HEK293 (cell line): ENCODE measurements at regions not wholly inside any gene's neighbourhood (a gene's known extent, or its start where the extent isn't known, plus 50 kb on each side); places are given as distances from the start of the nearest gene placed in this dataset.

Experiments used
- CTCF ChIA-PET: fragments of 350-600 bp; formaldehyde crosslinking; extraction: SDS; loops from one replicate; lab custom pipeline; 2021; ENCODE audit warnings: antibody characterized with exemption; lab: Yijun Ruan, JAX
- POLR2A ChIA-PET: fragments of 300-600 bp; formaldehyde crosslinking; extraction: SDS; loops from one replicate; lab custom pipeline; 2020; ENCODE audit warnings: antibody characterized with exemption, inconsistent platforms; lab: Yijun Ruan, JAX
- H3K27ac ChIP-seq: fragments of 200-500 bp; sonication (Bioruptor generic); 2 replicates; pipeline ENCODE4 v1.5.1; 2014; ENCODE audit warnings: low read depth, low read length, control low read depth, inconsistent platforms; ENCODE audit errors: extremely low read depth
- H3K36me3 ChIP-seq, 2 experiments: fragments of 200-500 bp in 1 of 2; sonication (Bioruptor generic) in 1 of 2; 1 replicate in 1 of 2; 2 replicates in 1 of 2; pipeline ENCODE4 v1.5.1; 2014 to 2017; ENCODE audit warnings: inconsistent platforms in 2 of 2, low read length in 2 of 2; ENCODE audit not compliant: control insufficient read depth in 2 of 2, insufficient read depth in 1 of 2
- H3K4me1 ChIP-seq: fragments of 200-500 bp; sonication (Bioruptor generic); 2 replicates; pipeline ENCODE4 v1.5.1; 2014; ENCODE audit warnings: mild to moderate bottlenecking, low read length, inconsistent platforms; ENCODE audit not compliant: control insufficient read depth, insufficient read depth
- H3K4me3 ChIP-seq: 2 replicates; pipeline ENCODE4 v1.5.1; 2011; ENCODE audit warnings: low read depth, mild to moderate bottlenecking, control low read depth, low read length, moderate library complexity
- H3K9me3 ChIP-seq: fragments of 200-500 bp; sonication (Bioruptor generic); 2 replicates; pipeline ENCODE4 v1.5.1; 2014; ENCODE audit warnings: low read depth, low read length, inconsistent platforms; ENCODE audit not compliant: control insufficient read depth, insufficient read depth
- HIC1 ChIP-seq: fragments of 450-650 bp; formaldehyde crosslinking; IDR thresholded peaks from 2 replicates; pipeline ENCODE4 v1.5.1; 2016; ENCODE audit warnings: missing biosample characterization, missing genetic modification characterization
- SCRT1 ChIP-seq: fragments of 450-650 bp; formaldehyde crosslinking; IDR thresholded peaks from 2 replicates; pipeline ENCODE4 v1.5.1; 2016; ENCODE audit warnings: missing biosample characterization, missing genetic modification characterization, borderline replicate concordance
- SCRT2 ChIP-seq: fragments of 450-650 bp; formaldehyde crosslinking; IDR thresholded peaks from 2 replicates; pipeline ENCODE4 v1.5.1; 2016; ENCODE audit warnings: missing biosample characterization, missing genetic modification characterization
- ZBTB10 ChIP-seq: fragments of 450-650 bp; formaldehyde crosslinking; IDR thresholded peaks from 2 replicates; pipeline ENCODE4 v1.5.1; 2016; ENCODE audit warnings: missing biosample characterization, missing genetic modification characterization
- ZNF114 ChIP-seq: fragments of 450-650 bp; formaldehyde crosslinking; IDR thresholded peaks from 2 replicates; pipeline ENCODE4 v1.5.0; 2017; ENCODE audit warnings: missing biosample characterization, missing genetic modification characterization
- ZNF140 ChIP-seq: fragments of 450-650 bp; formaldehyde crosslinking; IDR thresholded peaks from 2 replicates; pipeline ENCODE4 v1.5.1; 2016; ENCODE audit warnings: missing biosample characterization, missing genetic modification characterization
- ZNF184 ChIP-seq: fragments of 450-650 bp; IDR thresholded peaks from 2 replicates; pipeline ENCODE4 v1.5.1; 2018; ENCODE audit warnings: missing biosample characterization, mild to moderate bottlenecking, missing genetic modification characterization
- ZNF19 ChIP-seq: fragments of 450-650 bp; formaldehyde crosslinking; IDR thresholded peaks from 2 replicates; pipeline ENCODE4; 2016; ENCODE audit warnings: missing biosample characterization, missing genetic modification characterization, low read depth
- ZNF292 ChIP-seq: fragments of 450-650 bp; formaldehyde crosslinking; IDR thresholded peaks from 2 replicates; pipeline ENCODE4 v1.5.1; 2016; ENCODE audit warnings: low read depth, missing biosample characterization, missing genetic modification characterization, borderline replicate concordance
- ZNF350 ChIP-seq: fragments of 450-650 bp; formaldehyde crosslinking; IDR thresholded peaks from 2 replicates; pipeline ENCODE4 v1.5.0; 2017; ENCODE audit warnings: missing biosample characterization, mild to moderate bottlenecking, missing genetic modification characterization
- ZNF366 ChIP-seq: fragments of 450-650 bp; formaldehyde crosslinking; conservative IDR thresholded peaks from 2 replicates; pipeline ENCODE4 v1.5.1; 2016; ENCODE audit warnings: missing biosample characterization, missing genetic modification characterization
- ZNF548 ChIP-seq: fragments of 450-650 bp; formaldehyde crosslinking; IDR thresholded peaks from 2 replicates; pipeline ENCODE4 v1.5.1; 2016; ENCODE audit warnings: missing biosample characterization, missing genetic modification characterization
- ZNF610 ChIP-seq: fragments of 450-650 bp; formaldehyde crosslinking; IDR thresholded peaks from 2 replicates; pipeline ENCODE4 v1.5.1; 2016; ENCODE audit warnings: missing biosample characterization, missing genetic modification characterization, borderline replicate concordance
- ZNF623 ChIP-seq: fragments of 450-650 bp; formaldehyde crosslinking; IDR thresholded peaks from 2 replicates; pipeline ENCODE4 v1.5.1; 2016; ENCODE audit warnings: missing biosample characterization, missing genetic modification characterization
- ZNF629 ChIP-seq: fragments of 450-650 bp; formaldehyde crosslinking; IDR thresholded peaks from 2 replicates; pipeline ENCODE4 v1.5.1; 2017; ENCODE audit warnings: missing biosample characterization, missing genetic modification characterization
- ZNF664 ChIP-seq: fragments of 450-650 bp; formaldehyde crosslinking; IDR thresholded peaks from 2 replicates; pipeline ENCODE4 v1.5.1; 2016; ENCODE audit warnings: missing biosample characterization, missing genetic modification characterization
- ZNF792 ChIP-seq: fragments of 450-650 bp; formaldehyde crosslinking; IDR thresholded peaks from 2 replicates; pipeline ENCODE4 v1.5.1; 2016; ENCODE audit warnings: missing biosample characterization, missing genetic modification characterization
- ZNF837 ChIP-seq: fragments of 450-650 bp; formaldehyde crosslinking; IDR thresholded peaks from 2 replicates; pipeline ENCODE4 v1.5.1; 2016; ENCODE audit warnings: missing biosample characterization, missing genetic modification characterization
- TF ChIP-seq, protein P1 (sequence below): fragments of 450-650 bp; formaldehyde crosslinking; IDR thresholded peaks from 2 replicates; pipeline ENCODE4 v1.5.1; 2016; ENCODE audit warnings: missing biosample characterization, missing genetic modification characterization

DNA sequence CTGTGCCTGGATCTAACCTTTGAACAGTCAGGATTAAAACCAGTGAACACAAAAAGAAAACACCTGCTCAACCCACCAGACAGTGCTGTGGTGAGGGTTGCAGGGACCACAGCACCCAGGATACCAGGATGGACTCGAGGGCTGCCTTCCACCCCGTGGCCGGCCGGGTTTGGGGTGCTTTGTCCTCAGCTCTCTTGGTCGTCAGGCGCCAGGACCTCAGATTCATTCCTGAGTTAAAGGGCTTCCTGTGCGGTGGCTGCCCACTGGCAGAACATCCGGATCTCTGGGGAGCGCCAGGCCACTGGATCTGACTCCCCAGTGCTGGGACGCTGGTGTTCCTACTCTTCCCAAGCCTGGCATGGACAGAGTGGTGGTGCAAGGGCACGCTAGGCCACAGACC, 239.8 kb downstream of the TFCP2L1 start:
- Histone ChIP-seq H3K4me3 (no peak overlapping the region), H3K27ac (no peak overlapping the region), H3K36me3 (no peaks in the 10 kb centered on the region), H3K4me1 (no peaks in the 10 kb centered on the region), H3K9me3 (no peaks in the 10 kb centered on the region)
- TF ChIP-seq ZNF184 (tag by site-specific recombination), result no peak
- TF ChIP-seq ZBTB10 (tag by site-specific recombination), result no peak
- TF ChIP-seq ZNF664 (tag by site-specific recombination), result no peak
- TF ChIP-seq ZNF114 (tag by site-specific recombination), result no peak
- TF ChIP-seq ZNF837 (tag by site-specific recombination), result no peak
- no peak for TF ChIP-seq ZNF350 (tag by site-specific recombination)
- TF ChIP-seq ZNF366, result no peak
- TF ChIP-seq ZNF548 (tag by site-specific recombination), result no peak
- TF ChIP-seq HIC1 (tag by site-specific recombination), result no peak
- TF ChIP-seq ZNF623 (tag by site-specific recombination), result no peak
- no peak for TF ChIP-seq ZNF292 (tag by site-specific recombination)
- no peak for TF ChIP-seq ZNF610 (tag by site-specific recombination)
- POLR2A ChIA-PET, result no interaction called here
- CTCF ChIA-PET, result interaction anchor here (0.5 to 1.5 kb wide), 4 partner anchors 9 to 349 kb away, joined by 3 read pairs; no protein-coding TSS in a partner anchor

DNA sequence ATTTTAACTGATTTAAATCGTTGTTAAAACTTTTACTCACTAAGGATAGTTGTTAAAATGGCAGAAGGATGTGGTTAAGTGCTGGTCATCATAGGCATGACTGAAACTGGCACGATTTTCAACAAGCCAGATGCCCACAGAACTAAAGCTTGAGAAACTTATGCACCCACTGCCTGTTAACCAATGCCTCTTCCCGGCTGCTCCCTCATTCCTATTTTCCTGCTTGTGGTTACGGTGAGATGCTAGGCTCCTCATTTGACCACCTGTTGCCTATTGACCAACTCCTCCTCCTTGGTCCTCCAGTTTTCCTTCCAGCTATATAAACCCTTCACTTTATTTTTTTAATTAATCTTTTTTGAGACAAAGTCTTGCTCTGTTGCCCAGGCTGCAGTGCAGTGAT, 238.7 kb downstream of the TFCP2L1 start:
- H3K4me3 ChIP-seq, result no peak overlapping the region
- H3K27ac ChIP-seq, result no peak overlapping the region
- H3K4me1 ChIP-seq, result no peaks in the 10 kb centered on the region
- H3K9me3 ChIP-seq, result no peaks in the 10 kb centered on the region
- POLR2A ChIA-PET, result no interaction called here
- H3K36me3 ChIP-seq, result no peaks in the 10 kb centered on the region
- CTCF ChIA-PET, result no interaction called here
- TF ChIP-seq ZNF19 (tag by site-specific recombination) (no peak), ZNF140 (no peak), SCRT2 (tag by site-specific recombination) (peak; percentile 74), ZNF792 (tag by site-specific recombination) (no peak), SCRT1 (peak; percentile 67; the same call in 1 of the 2 replicates), ZNF548 (tag by site-specific recombination) (no peak), ZNF629 (tag by site-specific recombination) (no peak)
- TF ChIP-seq, protein P1, sequence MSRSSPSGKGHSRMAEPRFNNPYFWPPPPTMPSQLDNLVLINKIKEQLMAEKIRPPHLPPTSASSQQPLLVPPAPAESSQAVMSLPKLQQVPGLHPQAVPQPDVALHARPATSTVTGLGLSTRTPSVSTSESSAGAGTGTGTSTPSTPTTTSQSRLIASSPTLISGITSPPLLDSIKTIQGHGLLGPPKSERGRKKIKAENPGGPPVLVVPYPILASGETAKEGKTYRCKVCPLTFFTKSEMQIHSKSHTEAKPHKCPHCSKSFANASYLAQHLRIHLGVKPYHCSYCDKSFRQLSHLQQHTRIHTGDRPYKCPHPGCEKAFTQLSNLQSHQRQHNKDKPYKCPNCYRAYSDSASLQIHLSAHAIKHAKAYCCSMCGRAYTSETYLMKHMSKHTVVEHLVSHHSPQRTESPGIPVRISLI (tag by site-specific recombination), result no peak
- TF ChIP-seq, all 188 proteins: peak for 2
